ENCODE measurements at regions not wholly inside any gene's neighbourhood (a gene's known extent, or its start where the extent isn't known, plus 50 kb on each side); places are given as distances from the start of the nearest gene placed in this dataset.

- Histone ChIP-seq H3K9me3 (ENCODE audit: low read depth) (no peaks in the 10 kb centered on the region), H3K4me2 (peak overlapping the region; percentile 28), H3K27ac (peak overlapping the region; percentile 31), H3K27me3 (no peaks in the 10 kb centered on the region), H3K79me2 (no peaks in the 10 kb centered on the region), H3K4me3 (no peak overlapping the region), H4K20me1 (ENCODE audit: insufficient read depth, poor library complexity, severe bottlenecking) (no peaks in the 10 kb centered on the region), H3K9me2 (replicated peaks; ENCODE audit: insufficient read depth) (no peaks in the 10 kb centered on the region), H2AFZ (no peak overlapping the region), H3K36me3 (replicated peaks; ENCODE audit: insufficient read depth, low read depth) (no peaks in the 10 kb centered on the region), H3K4me1 (ENCODE audit: insufficient read depth) (peaks cover 19% of the 10 kb centered on the region)
- 57% methylated on average over 2 of the region's 2 CpGs for WGBS (ENCODE audit: low lambda C conversion rate, missing lambda C conversion rate)
- no peak for DNase-seq (ENCODE audit: low spot score)
- TF ChIP-seq EZH2phosphoT487 (IDR thresholded peaks at IDR 0.05; ENCODE audit: low read depth, severe bottlenecking, unreplicated experiment) (no peak), CTCF (IDR thresholded peaks at IDR 0.05; ENCODE audit: poor library complexity) (no peak), EZH2 (IDR thresholded peaks at IDR 0.05; ENCODE audit: borderline replicate concordance) (no peak)
These were observed 100.8 kb upstream of the LIMCH1 start for GRCh38 chr4:41437111-41437536.

- Histone ChIP-seq H3K9me3 (ENCODE audit: low read depth) (no peaks in the 10 kb centered on the region), H3K27ac (no peak overlapping the region), H3K27me3 (no peaks in the 10 kb centered on the region), H3K4me3 (no peak overlapping the region), H3K36me3 (replicated peaks; ENCODE audit: insufficient read depth, low read depth) (no peaks in the 10 kb centered on the region), H3K9me2 (replicated peaks; ENCODE audit: insufficient read depth) (no peaks in the 10 kb centered on the region), H3K4me1 (ENCODE audit: insufficient read depth) (peaks cover 19% of the 10 kb centered on the region), H3K79me2 (no peaks in the 10 kb centered on the region), H4K20me1 (ENCODE audit: insufficient read depth, poor library complexity, severe bottlenecking) (no peaks in the 10 kb centered on the region), H3K4me2 (no peak overlapping the region), H2AFZ (no peak overlapping the region)
- DNase-seq (ENCODE audit: low spot score), result no peak
- TF ChIP-seq CTCF (IDR thresholded peaks at IDR 0.05; ENCODE audit: poor library complexity) (no peak), EZH2 (IDR thresholded peaks at IDR 0.05; ENCODE audit: borderline replicate concordance) (no peak)
- 91% methylated on average over 1 of the region's 1 CpG for WGBS (ENCODE audit: low lambda C conversion rate, missing lambda C conversion rate)
These were observed 99.0 kb upstream of the LIMCH1 start for GRCh38 chr4:41438931-41439297.

- Histone ChIP-seq H3K27ac (no peak overlapping the region), H3K27me3 (no peaks in the 10 kb centered on the region), H3K4me1 (ENCODE audit: insufficient read depth) (peaks cover 5% of the 10 kb centered on the region), H3K4me3 (no peak overlapping the region), H3K4me2 (no peak overlapping the region), H3K9me3 (ENCODE audit: low read depth) (no peaks in the 10 kb centered on the region), H4K20me1 (ENCODE audit: insufficient read depth, poor library complexity, severe bottlenecking) (no peaks in the 10 kb centered on the region), H3K36me3 (replicated peaks; ENCODE audit: insufficient read depth, low read depth) (no peaks in the 10 kb centered on the region), H3K79me2 (no peaks in the 10 kb centered on the region), H3K9me2 (replicated peaks; ENCODE audit: insufficient read depth) (no peaks in the 10 kb centered on the region), H2AFZ (no peak overlapping the region)
- TF ChIP-seq EZH2 (IDR thresholded peaks at IDR 0.05; ENCODE audit: borderline replicate concordance), result no peak
- TF ChIP-seq EZH2phosphoT487 (IDR thresholded peaks at IDR 0.05; ENCODE audit: low read depth, severe bottlenecking, unreplicated experiment), result no peak
- TF ChIP-seq CTCF (IDR thresholded peaks at IDR 0.05; ENCODE audit: poor library complexity), result no peak
- DNase-seq (ENCODE audit: low spot score), result no peak
These were observed 95.1 kb upstream of the LIMCH1 start for GRCh38 chr4:41442810-41443209.
